ENCODE measurements at regions not wholly inside any gene's neighbourhood (a gene's known extent, or its start where the extent isn't known, plus 50 kb on each side); places are given as distances from the start of the nearest gene placed in this dataset.
"Not testable (repeated sequence)": the region's sequence is repeated elsewhere in the genome, so short reads cannot be mapped to it uniquely, and the experiment has no call there.

- DNase-seq = no peak
These were observed 90.4 kb upstream of the MCHR2 start for GRCh38 chr6:100084316-100084990.

- peak in 1 of 3 experiments; percentile 7 for DNase-seq
These were observed 84.5 kb upstream of the MCHR2 start for GRCh38 chr6:100078509-100078908.

GRCh38 chr6:100065348-100065747 lies 71.3 kb upstream of the MCHR2 start:
- DNase-seq = no peak

- no peak for DNase-seq
These were observed 68.6 kb upstream of the MCHR2 start for GRCh38 chr6:100062621-100063020.

- no peak for DNase-seq
These were observed 63.9 kb upstream of the MCHR2 start for GRCh38 chr6:100057941-100058340.

- no peak for DNase-seq
These were observed 56.5 kb upstream of the MCHR2 start for GRCh38 chr6:100050550-100050949.

- not testable (repeated sequence) for DNase-seq
These were observed 49.9 kb upstream of the MCHR2 start for GRCh38 chr6:100043961-100044360.
